ENCODE measurements at regions not wholly inside any gene's neighbourhood (a gene's known extent, or its start where the extent isn't known, plus 50 kb on each side); places are given as distances from the start of the nearest gene placed in this dataset.

GRCh38 chr14:83923842-83924241 lies 1606.1 kb upstream of the FLRT2 start:
- Histone ChIP-seq H3K79me2 (replicated peaks; ENCODE audit: insufficient read depth, low read length) (no peaks in the 10 kb centered on the region), H2AFZ (ENCODE audit: low read depth, low read length) (no peak overlapping the region), H3K27ac (ENCODE audit: low read length) (no peak overlapping the region), H3K27me3 (ENCODE audit: insufficient read depth, low read depth, low read length) (no peaks in the 10 kb centered on the region), H3K4me3 (ENCODE audit: low read length) (no peak overlapping the region), H3F3A (ENCODE audit: insufficient read depth, low read length, poor library complexity, severe bottlenecking) (no peaks in the 10 kb centered on the region), H3K9ac (ENCODE audit: low read length) (no peak overlapping the region), H3K9me3 (ENCODE audit: low read length) (no peaks in the 10 kb centered on the region), H3K4me2 (ENCODE audit: low read length) (no peak overlapping the region), H4K20me1 (ENCODE audit: insufficient read depth) (no peaks in the 10 kb centered on the region), H3K9me2 (ENCODE audit: insufficient read depth, low read length) (no peaks in the 10 kb centered on the region), H3K36me3 (ENCODE audit: insufficient read depth, low read length) (no peaks in the 10 kb centered on the region)
- TF ChIP-seq CTCF (IDR thresholded peaks at IDR 0.05; ENCODE audit: poor library complexity, severe bottlenecking) (no peak), EZH2 (IDR thresholded peaks at IDR 0.05; ENCODE audit: borderline replicate concordance, insufficient read depth, low read length, poor library complexity, severe bottlenecking) (no peak), RAD21 (conservative IDR thresholded peaks at IDR 0.05) (no peak), TAF1 (IDR thresholded peaks at IDR 0.05; ENCODE audit: low read depth) (no peak), EP300 (conservative IDR thresholded peaks at IDR 0.05; ENCODE audit: poor library complexity, severe bottlenecking) (no peak), MXI1 (conservative IDR thresholded peaks at IDR 0.05; ENCODE audit: poor library complexity, severe bottlenecking) (no peak), POLR2AphosphoS5 (IDR thresholded peaks at IDR 0.05) (no peak), SMC3 (conservative IDR thresholded peaks at IDR 0.05; ENCODE audit: poor library complexity) (no peak)
- TF ChIP-seq, protein P1, sequence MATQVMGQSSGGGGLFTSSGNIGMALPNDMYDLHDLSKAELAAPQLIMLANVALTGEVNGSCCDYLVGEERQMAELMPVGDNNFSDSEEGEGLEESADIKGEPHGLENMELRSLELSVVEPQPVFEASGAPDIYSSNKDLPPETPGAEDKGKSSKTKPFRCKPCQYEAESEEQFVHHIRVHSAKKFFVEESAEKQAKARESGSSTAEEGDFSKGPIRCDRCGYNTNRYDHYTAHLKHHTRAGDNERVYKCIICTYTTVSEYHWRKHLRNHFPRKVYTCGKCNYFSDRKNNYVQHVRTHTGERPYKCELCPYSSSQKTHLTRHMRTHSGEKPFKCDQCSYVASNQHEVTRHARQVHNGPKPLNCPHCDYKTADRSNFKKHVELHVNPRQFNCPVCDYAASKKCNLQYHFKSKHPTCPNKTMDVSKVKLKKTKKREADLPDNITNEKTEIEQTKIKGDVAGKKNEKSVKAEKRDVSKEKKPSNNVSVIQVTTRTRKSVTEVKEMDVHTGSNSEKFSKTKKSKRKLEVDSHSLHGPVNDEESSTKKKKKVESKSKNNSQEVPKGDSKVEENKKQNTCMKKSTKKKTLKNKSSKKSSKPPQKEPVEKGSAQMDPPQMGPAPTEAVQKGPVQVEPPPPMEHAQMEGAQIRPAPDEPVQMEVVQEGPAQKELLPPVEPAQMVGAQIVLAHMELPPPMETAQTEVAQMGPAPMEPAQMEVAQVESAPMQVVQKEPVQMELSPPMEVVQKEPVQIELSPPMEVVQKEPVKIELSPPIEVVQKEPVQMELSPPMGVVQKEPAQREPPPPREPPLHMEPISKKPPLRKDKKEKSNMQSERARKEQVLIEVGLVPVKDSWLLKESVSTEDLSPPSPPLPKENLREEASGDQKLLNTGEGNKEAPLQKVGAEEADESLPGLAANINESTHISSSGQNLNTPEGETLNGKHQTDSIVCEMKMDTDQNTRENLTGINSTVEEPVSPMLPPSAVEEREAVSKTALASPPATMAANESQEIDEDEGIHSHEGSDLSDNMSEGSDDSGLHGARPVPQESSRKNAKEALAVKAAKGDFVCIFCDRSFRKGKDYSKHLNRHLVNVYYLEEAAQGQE (IDR thresholded peaks at IDR 0.05; ENCODE audit: borderline replicate concordance), result no peak

GRCh38 chr14:83924259-83924658 lies 1605.7 kb upstream of the FLRT2 start:
- no peaks in the 10 kb centered on the region for H4K20me1 ChIP-seq (ENCODE audit: insufficient read depth)
- H3K9me3 ChIP-seq (ENCODE audit: low read length), result no peaks in the 10 kb centered on the region
- H3K4me2 ChIP-seq (ENCODE audit: low read length), result no peak overlapping the region
- TF ChIP-seq, protein P1 (IDR thresholded peaks at IDR 0.05; ENCODE audit: borderline replicate concordance), result no peak
- TF ChIP-seq EZH2 (IDR thresholded peaks at IDR 0.05; ENCODE audit: borderline replicate concordance, insufficient read depth, low read length, poor library complexity, severe bottlenecking) (no peak), EP300 (conservative IDR thresholded peaks at IDR 0.05; ENCODE audit: poor library complexity, severe bottlenecking) (no peak), MXI1 (conservative IDR thresholded peaks at IDR 0.05; ENCODE audit: poor library complexity, severe bottlenecking) (no peak), POLR2AphosphoS5 (IDR thresholded peaks at IDR 0.05) (no peak), TAF1 (IDR thresholded peaks at IDR 0.05; ENCODE audit: low read depth) (no peak), RAD21 (conservative IDR thresholded peaks at IDR 0.05) (no peak)
- H2AFZ ChIP-seq (ENCODE audit: low read depth, low read length), result no peak overlapping the region
- H3K9me2 ChIP-seq (ENCODE audit: insufficient read depth, low read length), result no peaks in the 10 kb centered on the region
- H3K36me3 ChIP-seq (ENCODE audit: insufficient read depth, low read length), result no peaks in the 10 kb centered on the region
- H3K79me2 ChIP-seq (replicated peaks; ENCODE audit: insufficient read depth, low read length), result no peaks in the 10 kb centered on the region
- no peak overlapping the region for H3K4me3 ChIP-seq (ENCODE audit: low read length)
- H3K27ac ChIP-seq (ENCODE audit: low read length), result no peak overlapping the region
- no peaks in the 10 kb centered on the region for H3K27me3 ChIP-seq (ENCODE audit: insufficient read depth, low read depth, low read length)
- no peaks in the 10 kb centered on the region for H3F3A ChIP-seq (ENCODE audit: insufficient read depth, low read length, poor library complexity, severe bottlenecking)
- no peak overlapping the region for H3K9ac ChIP-seq (ENCODE audit: low read length)
